H1 (cell line): ENCODE measurements at regions not wholly inside any gene's neighbourhood (a gene's known extent, or its start where the extent isn't known, plus 50 kb on each side); places are given as distances from the start of the nearest gene placed in this dataset.

Experiments
- CTCF ChIA-PET: fragments of 300-600 bp; sonication (Branson Sonifier 250); formaldehyde crosslinking; loops from one replicate; lab custom pipeline; 2021; ENCODE audit not compliant: partially characterized antibody; lab: Charles Lee
- POLR2A ChIA-PET: fragments of 300-600 bp; sonication (Branson Sonifier 250); formaldehyde crosslinking; loops from one replicate; lab custom pipeline; 2021; ENCODE audit warnings: inconsistent platforms; ENCODE audit not compliant: partially characterized antibody; lab: Charles Lee
- DNase-seq, 2 experiments: peaks; one replicate each; pipeline versions ENCODE4 v3.0.0 to v3.0.0-alpha.2; 2010 to 2022; ENCODE audit warnings: low spot score in 2 of 2, low read depth in 1 of 2, mixed read lengths in 1 of 2
- FAIRE-seq: peaks from 2 replicates; lab custom pipeline; 2011; peaks lifted over from hg19 to GRCh38; lab: Jason Lieb, UNC
- H2AFZ ChIP-seq: 2 replicates; pipeline ENCODE4 v1.8.1; 2012; ENCODE audit warnings: low read length, inconsistent platforms
- H2AK5ac ChIP-seq: 2 replicates; pipeline ENCODE4 v1.6.1; 2013; ENCODE audit warnings: low read depth, low read length
- H2BK120ac ChIP-seq: replicated peaks from 2 replicates; pipeline ENCODE3; 2013; ENCODE audit warnings: low read depth, low read length, inconsistent platforms
- H2BK12ac ChIP-seq: 2 replicates; pipeline ENCODE4 v1.6.1; 2013; ENCODE audit warnings: low read depth, low read length
- H2BK15ac ChIP-seq: 2 replicates; pipeline ENCODE4 v1.6.1; 2013; ENCODE audit warnings: low read length
- H2BK20ac ChIP-seq: 2 replicates; pipeline ENCODE4 v1.6.1; 2013; ENCODE audit warnings: low read length
- H2BK5ac ChIP-seq: 2 replicates; pipeline ENCODE4 v1.6.1; 2013; ENCODE audit warnings: low read depth, low read length
- H3K14ac ChIP-seq: 2 replicates; pipeline ENCODE4 v1.6.1; 2013; ENCODE audit warnings: inconsistent platforms; ENCODE audit not compliant: insufficient read length
- H3K18ac ChIP-seq: 2 replicates; pipeline ENCODE4 v1.6.1; 2013; ENCODE audit warnings: low read length; ENCODE audit errors: extremely low read depth
- H3K23ac ChIP-seq: 2 replicates; pipeline ENCODE4 v1.6.1; 2013; ENCODE audit warnings: inconsistent platforms; ENCODE audit not compliant: insufficient read length
- H3K23me2 ChIP-seq: 2 replicates; pipeline ENCODE4 v1.6.1; 2013; ENCODE audit warnings: low read depth, low read length
- H3K27ac ChIP-seq: 2 replicates; pipeline ENCODE4 v1.6.1; 2011; ENCODE audit warnings: low read depth, low read length, inconsistent platforms
- H3K27me3 ChIP-seq, 4 experiments: replicated peaks in 1 of 4; 1 replicate in 1 of 4; 2 replicates in 3 of 4; pipeline versions ENCODE4 v1.6.1 to v1.8.1; 2011 to 2013; ENCODE audit warnings: low read length in 3 of 4, mild to moderate bottlenecking in 3 of 4, inconsistent platforms in 2 of 4, mixed read lengths in 2 of 4, moderate library complexity in 1 of 4; ENCODE audit not compliant: control insufficient read depth in 3 of 4, insufficient read depth in 3 of 4; ENCODE audit errors: extremely low read depth in 1 of 4
- H3K36me3 ChIP-seq, 4 experiments: 2 replicates each; pipeline versions ENCODE4 v1.6.1 to v1.8.1; 2011 to 2013; ENCODE audit warnings: mild to moderate bottlenecking in 4 of 4, low read length in 3 of 4, moderate library complexity in 2 of 4, control low read depth in 1 of 4, inconsistent platforms in 1 of 4; ENCODE audit not compliant: insufficient read depth in 4 of 4, control insufficient read depth in 2 of 4
- H3K4ac ChIP-seq: replicated peaks from 2 replicates; pipeline ENCODE3; 2013; ENCODE audit warnings: low read length, low read depth, mixed read lengths, inconsistent platforms; ENCODE audit not compliant: insufficient read length
- H3K4me1 ChIP-seq, 4 experiments: replicated peaks in 1 of 4; 1 replicate in 1 of 4; 2 replicates in 3 of 4; pipeline versions ENCODE4 v1.6.1 to v1.8.1; 2011 to 2013; ENCODE audit warnings: low read length in 3 of 4, inconsistent platforms in 2 of 4, mixed read lengths in 1 of 4; ENCODE audit not compliant: insufficient read depth in 4 of 4, control insufficient read depth in 3 of 4
- H3K4me2 ChIP-seq, 2 experiments: 2 replicates each; pipeline versions ENCODE4 v1.6.1 to v1.8.1; 2011 to 2013; ENCODE audit warnings: low read depth in 2 of 2, low read length in 2 of 2, control low read depth in 1 of 2, inconsistent platforms in 1 of 2, mild to moderate bottlenecking in 1 of 2; ENCODE audit not compliant: insufficient read depth in 1 of 2
- H3K4me3 ChIP-seq, 4 experiments: fragments of 200-600, 300-600 bp in 1 of 4; sonication (generic), shearing (Covaris generic), sonication (Bioruptor Twin) in 1 of 4; 2 replicates each; pipeline versions ENCODE4 v1.5.1 to v1.8.1; 2011 to 2016; ENCODE audit warnings: low read length in 4 of 4, low read depth in 3 of 4, control low read depth in 2 of 4, inconsistent platforms in 2 of 4, mild to moderate bottlenecking in 2 of 4, mixed read lengths in 1 of 4, moderate library complexity in 1 of 4; ENCODE audit not compliant: insufficient read depth in 2 of 4; ENCODE audit errors: extremely low read depth in 1 of 4
- H3K56ac ChIP-seq: replicated peaks from 2 replicates; pipeline ENCODE3; 2013; ENCODE audit warnings: low read depth, mild to moderate bottlenecking, mixed read lengths, low read length, inconsistent platforms; ENCODE audit not compliant: insufficient read length
- H3K79me1 ChIP-seq: 2 replicates; pipeline ENCODE4 v1.6.1; 2013; ENCODE audit warnings: low read depth, low read length, control low read depth
- H3K79me2 ChIP-seq, 2 experiments: 2 replicates each; pipeline versions ENCODE4 v1.6.1 to v1.8.1; 2012 to 2013; ENCODE audit warnings: low read length in 2 of 2, mild to moderate bottlenecking in 2 of 2, inconsistent platforms in 1 of 2; ENCODE audit not compliant: insufficient read depth in 2 of 2, control insufficient read depth in 1 of 2
- H3K9ac ChIP-seq, 4 experiments: replicated peaks in 1 of 4; 1 replicate in 1 of 4; 2 replicates in 3 of 4; pipeline versions ENCODE4 v1.6.1 to v1.8.1; 2011 to 2013; ENCODE audit warnings: low read depth in 3 of 4, low read length in 3 of 4, control low read depth in 2 of 4, mild to moderate bottlenecking in 2 of 4, moderate library complexity in 2 of 4, inconsistent platforms in 1 of 4; ENCODE audit errors: extremely low read depth in 1 of 4
- H3K9me3 ChIP-seq, 2 experiments: 2 replicates each; pipeline versions ENCODE4 v1.6.1 to v1.8.1; 2012 to 2013; ENCODE audit warnings: mild to moderate bottlenecking in 2 of 2, moderate library complexity in 2 of 2, control low read depth in 1 of 2, inconsistent platforms in 1 of 2, low read depth in 1 of 2, low read length in 1 of 2, mixed read lengths in 1 of 2; ENCODE audit not compliant: insufficient read depth in 2 of 2
- H4K20me1 ChIP-seq, 2 experiments: replicated peaks in 1 of 2; 2 replicates each; pipeline versions ENCODE3 to v1.8.1; 2011 to 2013; ENCODE audit warnings: inconsistent platforms in 2 of 2, low read length in 2 of 2, mild to moderate bottlenecking in 1 of 2; ENCODE audit not compliant: insufficient read depth in 2 of 2, control insufficient read depth in 1 of 2
- H4K5ac ChIP-seq: 2 replicates; pipeline ENCODE4 v1.6.1; 2013; ENCODE audit warnings: low read length, low read depth, mixed read lengths, inconsistent platforms; ENCODE audit not compliant: insufficient read length
- H4K8ac ChIP-seq: 2 replicates; pipeline ENCODE4 v1.8.0; 2013; ENCODE audit warnings: mild to moderate bottlenecking, moderate library complexity, low read length, inconsistent platforms; ENCODE audit not compliant: insufficient read depth; ENCODE audit errors: extremely low read depth
- H4K91ac ChIP-seq: replicated peaks from 2 replicates; pipeline ENCODE3; 2013; ENCODE audit warnings: low read length, mixed read lengths, inconsistent platforms; ENCODE audit not compliant: insufficient read length
- CHD2 ChIP-seq: IDR thresholded peaks from 2 replicates; pipeline ENCODE4 v1.6.1; 2012; ENCODE audit warnings: low read length, improper control_type of control experiment
- CREB1 ChIP-seq: IDR thresholded peaks from 2 replicates; pipeline ENCODE4 v1.6.1; 2012; ENCODE audit warnings: inconsistent platforms
- FOSL1 ChIP-seq: IDR thresholded peaks from 2 replicates; pipeline ENCODE4 v1.6.1; 2011; ENCODE audit warnings: mild to moderate bottlenecking, low read depth, low read length, moderate library complexity; ENCODE audit not compliant: insufficient read depth
- JUN ChIP-seq: IDR thresholded peaks from 2 replicates; pipeline ENCODE4 v1.6.1; 2011; ENCODE audit warnings: low read depth, mild to moderate bottlenecking, improper control_type of control experiment, low read length
- KDM4A ChIP-seq: IDR thresholded peaks from one replicate; pipeline ENCODE4 v1.7.1; 2012; ENCODE audit warnings: low read depth, mild to moderate bottlenecking, moderate library complexity, low read length, inconsistent platforms; ENCODE audit not compliant: severe bottlenecking
- RNF2 ChIP-seq: fragments of 200-900, 300-1000 bp; sonication (generic); IDR thresholded peaks from 2 replicates; pipeline ENCODE4 v1.7.1; 2016; ENCODE audit warnings: borderline replicate concordance, low read depth, mild to moderate bottlenecking, antibody characterized with exemption, low read length; ENCODE audit not compliant: poor library complexity, severe bottlenecking; ENCODE audit errors: missing control alignments
- SP4 ChIP-seq: IDR thresholded peaks from 2 replicates; pipeline ENCODE4 v1.6.1; 2012; ENCODE audit warnings: low read length, inconsistent platforms
- USF2 ChIP-seq: IDR thresholded peaks from 2 replicates; pipeline ENCODE4 v1.6.1; 2011; ENCODE audit warnings: low read length, improper control_type of control experiment
- TF ChIP-seq, protein P1 (sequence below): IDR thresholded peaks from 2 replicates; pipeline ENCODE4 v1.6.1; 2012; ENCODE audit warnings: inconsistent platforms

DNA sequence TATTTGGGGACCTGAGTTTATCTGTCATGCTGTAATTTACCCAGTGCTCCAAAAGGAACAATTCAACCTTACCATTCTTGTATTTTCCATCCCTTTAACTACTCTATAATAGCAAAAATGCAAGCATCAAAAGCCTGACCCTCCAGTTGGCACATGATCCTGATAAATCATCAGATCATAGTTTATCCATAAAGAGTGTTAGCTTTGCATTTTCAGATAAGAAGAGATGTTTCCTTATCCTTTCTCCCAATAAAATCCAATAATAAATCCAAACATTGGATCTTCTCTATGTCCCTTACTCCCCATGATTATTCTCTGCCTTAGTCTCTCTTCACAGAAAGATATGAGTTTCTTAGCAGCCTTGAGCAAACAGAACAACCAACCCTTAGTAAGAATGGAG lies 134.9 kb downstream of the FSCB start:
- Histone ChIP-seq H3K79me2 (no peaks in the 10 kb centered on the region), H3K18ac (no peak overlapping the region), H2BK12ac (no peak overlapping the region), H2BK15ac (no peak overlapping the region), H4K20me1 (no peaks in the 10 kb centered on the region), H3K14ac (no peak overlapping the region), H3K23me2 (no peaks in the 10 kb centered on the region), H3K4me2 (no peak overlapping the region), H3K4me1 (no peaks in the 10 kb centered on the region), H4K5ac (no peak overlapping the region), H2BK20ac (no peak overlapping the region), H3K79me1 (no peaks in the 10 kb centered on the region), H2AK5ac (no peak overlapping the region), H3K36me3 (peaks cover 0 to 3% (median 0%) of the 10 kb centered on the region in 4 experiments; a peak in 1 of 8 replicates), H4K91ac (no peak overlapping the region), H2AFZ (no peak overlapping the region), H3K4me3 (no peak overlapping the region), H2BK120ac (no peak overlapping the region), H3K9ac (no peak overlapping the region), H3K56ac (no peak overlapping the region), H3K9me3 (peaks cover 16 to 22% of the 10 kb centered on the region in 2 experiments; a peak in 3 of 4 replicates), H2BK5ac (no peak overlapping the region), H3K27me3 (peaks cover 0 to 2% (median 0%) of the 10 kb centered on the region in 4 experiments; a peak in 1 of 7 replicates), H3K23ac (no peak overlapping the region), H3K27ac (no peak overlapping the region), H3K4ac (no peak overlapping the region), H4K8ac (no peak overlapping the region)
- DNase-seq (no peak), FAIRE-seq (no peak)
- ChIA-PET POLR2A (no interaction called here), CTCF (no interaction called here)
- TF ChIP-seq FOSL1 (no peak), KDM4A (no peak), SP4 (no peak), JUN (no peak), RNF2 (no peak), CHD2 (no peak), CREB1 (no peak), USF2 (no peak)
- TF ChIP-seq, protein P1, sequence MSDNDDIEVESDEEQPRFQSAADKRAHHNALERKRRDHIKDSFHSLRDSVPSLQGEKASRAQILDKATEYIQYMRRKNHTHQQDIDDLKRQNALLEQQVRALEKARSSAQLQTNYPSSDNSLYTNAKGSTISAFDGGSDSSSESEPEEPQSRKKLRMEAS = no peak
